ENCODE measurements at regions not wholly inside any gene's neighbourhood (a gene's known extent, or its start where the extent isn't known, plus 50 kb on each side); places are given as distances from the start of the nearest gene placed in this dataset.

- no peak for TF ChIP-seq CTCF (IDR thresholded peaks at IDR 0.05; ENCODE audit: borderline replicate concordance, control extremely low read depth, extremely low read depth, insufficient read depth, missing control alignments)
- in situ Hi-C loops (cut with MboI; ENCODE audit: low sequenced_read_pairs, unreplicated experiment) = no loop called here
- DNase-seq (ENCODE audit: low spot score) = no peak
Measured at GRCh38 chr7:33798686-33799325, 106.5 kb upstream of the BMPER start.

GRCh38 chr7:33799766-33800165 lies 105.6 kb upstream of the BMPER start:
- in situ Hi-C loops (cut with MboI; ENCODE audit: low sequenced_read_pairs, unreplicated experiment) = no loop called here
- no peak for TF ChIP-seq CTCF (IDR thresholded peaks at IDR 0.05; ENCODE audit: borderline replicate concordance, control extremely low read depth, extremely low read depth, insufficient read depth, missing control alignments)
- DNase-seq (ENCODE audit: low spot score) = no peak

- no peak for TF ChIP-seq CTCF (IDR thresholded peaks at IDR 0.05; ENCODE audit: borderline replicate concordance, control extremely low read depth, extremely low read depth, insufficient read depth, missing control alignments)
- no peak for DNase-seq (ENCODE audit: low spot score)
- in situ Hi-C loops (cut with MboI; ENCODE audit: low sequenced_read_pairs, unreplicated experiment) = no loop called here
Measured at GRCh38 chr7:33802600-33802999, 102.7 kb upstream of the BMPER start.

GRCh38 chr7:33804140-33804660 lies 101.1 kb upstream of the BMPER start:
- DNase-seq (ENCODE audit: low spot score) = no peak
- in situ Hi-C loops (cut with MboI; ENCODE audit: low sequenced_read_pairs, unreplicated experiment) = no loop called here
- TF ChIP-seq CTCF (IDR thresholded peaks at IDR 0.05; ENCODE audit: borderline replicate concordance, control extremely low read depth, extremely low read depth, insufficient read depth, missing control alignments) = no peak

- in situ Hi-C loops (cut with MboI; ENCODE audit: low sequenced_read_pairs, unreplicated experiment) = no loop called here
- no peak for DNase-seq (ENCODE audit: low spot score)
- no peak for TF ChIP-seq CTCF (IDR thresholded peaks at IDR 0.05; ENCODE audit: borderline replicate concordance, control extremely low read depth, extremely low read depth, insufficient read depth, missing control alignments)
Measured at GRCh38 chr7:33805630-33806233, 99.6 kb upstream of the BMPER start.

- TF ChIP-seq CTCF (IDR thresholded peaks at IDR 0.05; ENCODE audit: borderline replicate concordance, control extremely low read depth, extremely low read depth, insufficient read depth, missing control alignments) = no peak
- no peak for DNase-seq (ENCODE audit: low spot score)
- in situ Hi-C loops (cut with MboI; ENCODE audit: low sequenced_read_pairs, unreplicated experiment) = no loop called here
Measured at GRCh38 chr7:33806298-33807154, 98.8 kb upstream of the BMPER start.

Data from GM13976 (cell line).